B cell (primary cell): ENCODE measurements at regions not wholly inside any gene's neighbourhood (a gene's known extent, or its start where the extent isn't known, plus 50 kb on each side); places are given as distances from the start of the nearest gene placed in this dataset.

ENCODE experiments used
- ATAC-seq: fragments of 200-7000 bp; cut with Tn5 transposase; one replicate; pipeline ENCODE4 v1.10.0; 2021; ENCODE audit warnings: low read depth, mild to moderate bottlenecking, moderate number of reproducible peaks, moderate library complexity
- CTCF ChIA-PET: fragments of 350-600 bp; sonication (Branson Sonifier 250); formaldehyde crosslinking; loops from one replicate; lab custom pipeline; 2021; ENCODE audit warnings: antibody characterized with exemption, inconsistent platforms; lab: Charles Lee
- POLR2A ChIA-PET: fragments of 350-600 bp; sonication (Branson Sonifier 250); formaldehyde crosslinking; loops from one replicate; lab custom pipeline; 2021; ENCODE audit warnings: antibody characterized with exemption; lab: Charles Lee
- DNase-seq: peaks from one replicate; pipeline ENCODE4 v3.0.0; 2013
- H2AFZ ChIP-seq: 2 replicates; pipeline ENCODE4 v1.6.1; 2012; ENCODE audit warnings: mild to moderate bottlenecking, low read depth, low read length; ENCODE audit not compliant: insufficient read depth, poor library complexity, severe bottlenecking
- H3K27ac ChIP-seq, 2 donors: 1 replicate in 1 of 2; 2 replicates in 1 of 2; pipeline ENCODE4 v1.5.1; 2012 to 2013; ENCODE audit warnings: low read length in 2 of 2, mild to moderate bottlenecking in 2 of 2, moderate library complexity in 1 of 2
- H3K27me3 ChIP-seq, 4 experiments: fragments of 200-600 bp in 1 of 4; sonication (generic) in 1 of 4; replicated peaks in 1 of 4; 1 replicate in 2 of 4; 2 replicates in 2 of 4; pipeline versions ENCODE4 v1.6.1 to v1.7.0; 2013 to 2016; ENCODE audit warnings: low read length in 3 of 4, mild to moderate bottlenecking in 2 of 4, mixed read lengths in 1 of 4, moderate library complexity in 1 of 4; ENCODE audit not compliant: insufficient read depth in 4 of 4, control insufficient read depth in 3 of 4; ENCODE audit errors: control extremely low read depth in 1 of 4
- H3K36me3 ChIP-seq, 2 experiments: replicated peaks in 1 of 2; 1 replicate in 1 of 2; 2 replicates in 1 of 2; pipeline versions ENCODE4 v1.6.1 to v1.7.1; 2013; ENCODE audit warnings: low read length in 1 of 2; ENCODE audit not compliant: insufficient read depth in 2 of 2, control insufficient read depth in 1 of 2; ENCODE audit errors: control extremely low read depth in 1 of 2, extremely low read depth in 1 of 2
- H3K4me1 ChIP-seq, 2 donors: fragments of 200-600 bp in 1 of 2; sonication (generic) in 1 of 2; 1 replicate in 1 of 2; 2 replicates in 1 of 2; pipeline versions ENCODE4 v1.5.1 to v1.6.1; 2013 to 2017; ENCODE audit warnings: low read length in 2 of 2; ENCODE audit not compliant: control insufficient read depth in 2 of 2, insufficient read depth in 2 of 2
- H3K4me2 ChIP-seq: replicated peaks from 2 replicates; pipeline ENCODE3; 2012; ENCODE audit warnings: mild to moderate bottlenecking, low read depth, low read length; ENCODE audit not compliant: poor library complexity, severe bottlenecking
- H3K4me3 ChIP-seq, 5 experiments: fragments of 200-600 bp in 1 of 5; sonication (generic) in 1 of 5; 1 replicate in 3 of 5; 2 replicates in 2 of 5; pipeline versions ENCODE4 v1.5.1 to v1.7.0; 2011 to 2016; ENCODE audit warnings: low read length in 4 of 5, mild to moderate bottlenecking in 4 of 5, low read depth in 2 of 5, control low read depth in 1 of 5, moderate library complexity in 1 of 5; ENCODE audit not compliant: insufficient read depth in 1 of 5; ENCODE audit errors: control extremely low read depth in 1 of 5, extremely low read depth in 1 of 5
- H3K79me2 ChIP-seq: fragments of 200-600 bp; sonication (generic); one replicate; pipeline ENCODE4 v1.6.0; 2016; ENCODE audit warnings: low read length; ENCODE audit not compliant: control insufficient read depth, insufficient read depth
- H3K9ac ChIP-seq: fragments of 200-600 bp; sonication (generic); 2 replicates; pipeline ENCODE4 v1.6.1; 2017; ENCODE audit warnings: mild to moderate bottlenecking, low read length, moderate library complexity
- H3K9me3 ChIP-seq, 3 donors: one replicate each; pipeline versions ENCODE4 v1.6.1 to v1.7.1; 2013; ENCODE audit warnings: low read length in 2 of 3; ENCODE audit not compliant: control insufficient read depth in 2 of 3, insufficient read depth in 1 of 3; ENCODE audit errors: control extremely low read depth in 1 of 3
- H4K20me1 ChIP-seq: 2 replicates; pipeline ENCODE4 v1.6.0; 2012; ENCODE audit warnings: mild to moderate bottlenecking, low read length; ENCODE audit not compliant: insufficient read depth, control insufficient read depth, poor library complexity, severe bottlenecking
- H3K27ac Mint-ChIP-seq: one replicate; pipeline ENCODE4 v1.8.0; 2021; ENCODE audit warnings: mixed read lengths
- H3K27me3 Mint-ChIP-seq: one replicate; pipeline ENCODE4 v1.8.0; 2021; ENCODE audit warnings: mixed read lengths
- H3K4me1 Mint-ChIP-seq: one replicate; pipeline ENCODE4 v1.8.0; 2021; ENCODE audit warnings: mixed read lengths
- H3K4me3 Mint-ChIP-seq: one replicate; pipeline ENCODE4 v1.8.0; 2021; ENCODE audit warnings: mixed read lengths
- H3K9me3 Mint-ChIP-seq: one replicate; pipeline ENCODE4 v1.8.0; 2022; ENCODE audit warnings: mixed read lengths; ENCODE audit not compliant: insufficient read depth
- EZH2 ChIP-seq: IDR thresholded peaks from 2 replicates; pipeline ENCODE4 v1.6.1; 2012; ENCODE audit warnings: borderline replicate concordance, low read depth, mild to moderate bottlenecking, moderate library complexity, low read length; ENCODE audit not compliant: insufficient read depth, poor library complexity, severe bottlenecking
- WGBS: methylation state at CpG from one replicate; pipeline ENCODE4 v1.1.5; 2013; ENCODE audit warnings: missing lambda C conversion rate; ENCODE audit not compliant: insufficient coverage; 5-methylcytosine and 5-hydroxymethylcytosine counted together
- intact Hi-C: fragments of 100-400 bp; cut with micrococcal nuclease; formaldehyde crosslinking; loops from one replicate; pipeline ENCODE4 v1.10.0; 2022
- TF ChIP-seq, protein P1 (sequence below): fragments of 200-600 bp; IDR thresholded peaks from one replicate; pipeline ENCODE4 v1.8.0; 2022; ENCODE audit warnings: antibody characterized with exemption, mild to moderate bottlenecking

GRCh38 chr3:78048698-78049097 is 1008.8 kb downstream of the ROBO2 start:
- H3K4me3 ChIP-seq: no peak overlapping the region
- H2AFZ ChIP-seq: no peak overlapping the region
- no CpG with 5 or more reads among the region's 3 CpGs for WGBS
- H3K4me1 Mint-ChIP-seq: no peaks in the 10 kb centered on the region
- H3K27me3 Mint-ChIP-seq: no peaks in the 10 kb centered on the region
- intact Hi-C loops: no loop called here
- no peaks in the 10 kb centered on the region for H3K4me1 ChIP-seq
- no peak overlapping the region for H3K27ac ChIP-seq
- H4K20me1 ChIP-seq: no peaks in the 10 kb centered on the region
- H3K27ac Mint-ChIP-seq: no peak overlapping the region
- H3K9me3 Mint-ChIP-seq: peaks cover 2% of the 10 kb centered on the region
- ChIA-PET POLR2A (no interaction called here), CTCF (no interaction called here)
- H3K9me3 ChIP-seq: no peaks in the 10 kb centered on the region
- no peak overlapping the region for H3K4me2 ChIP-seq
- H3K27me3 ChIP-seq: no peaks in the 10 kb centered on the region
- H3K9ac ChIP-seq: no peak overlapping the region
- no peaks in the 10 kb centered on the region for H3K79me2 ChIP-seq
- no peak for DNase-seq
- H3K36me3 ChIP-seq: no peaks in the 10 kb centered on the region
- TF ChIP-seq, protein P1, sequence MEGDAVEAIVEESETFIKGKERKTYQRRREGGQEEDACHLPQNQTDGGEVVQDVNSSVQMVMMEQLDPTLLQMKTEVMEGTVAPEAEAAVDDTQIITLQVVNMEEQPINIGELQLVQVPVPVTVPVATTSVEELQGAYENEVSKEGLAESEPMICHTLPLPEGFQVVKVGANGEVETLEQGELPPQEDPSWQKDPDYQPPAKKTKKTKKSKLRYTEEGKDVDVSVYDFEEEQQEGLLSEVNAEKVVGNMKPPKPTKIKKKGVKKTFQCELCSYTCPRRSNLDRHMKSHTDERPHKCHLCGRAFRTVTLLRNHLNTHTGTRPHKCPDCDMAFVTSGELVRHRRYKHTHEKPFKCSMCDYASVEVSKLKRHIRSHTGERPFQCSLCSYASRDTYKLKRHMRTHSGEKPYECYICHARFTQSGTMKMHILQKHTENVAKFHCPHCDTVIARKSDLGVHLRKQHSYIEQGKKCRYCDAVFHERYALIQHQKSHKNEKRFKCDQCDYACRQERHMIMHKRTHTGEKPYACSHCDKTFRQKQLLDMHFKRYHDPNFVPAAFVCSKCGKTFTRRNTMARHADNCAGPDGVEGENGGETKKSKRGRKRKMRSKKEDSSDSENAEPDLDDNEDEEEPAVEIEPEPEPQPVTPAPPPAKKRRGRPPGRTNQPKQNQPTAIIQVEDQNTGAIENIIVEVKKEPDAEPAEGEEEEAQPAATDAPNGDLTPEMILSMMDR: no peak
- TF ChIP-seq EZH2: no peak
- ATAC-seq: no peak
- H3K4me3 Mint-ChIP-seq: no peak overlapping the region

GRCh38 chr3:78049521-78049920 is 1009.6 kb downstream of the ROBO2 start:
- Mint-ChIP-seq H3K27ac (no peak overlapping the region), H3K9me3 (peaks cover 2% of the 10 kb centered on the region), H3K27me3 (no peaks in the 10 kb centered on the region), H3K4me1 (no peaks in the 10 kb centered on the region), H3K4me3 (no peak overlapping the region)
- ChIA-PET POLR2A (no interaction called here), CTCF (no interaction called here)
- DNase-seq: no peak
- no peaks in the 10 kb centered on the region for H4K20me1 ChIP-seq
- ATAC-seq: no peak
- no peaks in the 10 kb centered on the region for H3K79me2 ChIP-seq
- no peak overlapping the region for H3K4me3 ChIP-seq
- no peak overlapping the region for H3K27ac ChIP-seq
- H3K4me1 ChIP-seq: no peaks in the 10 kb centered on the region
- no peak overlapping the region for H2AFZ ChIP-seq
- H3K9ac ChIP-seq: no peak overlapping the region
- intact Hi-C loops: no loop called here
- H3K4me2 ChIP-seq: no peak overlapping the region
- no peaks in the 10 kb centered on the region for H3K36me3 ChIP-seq
- H3K27me3 ChIP-seq: no peaks in the 10 kb centered on the region
- 80% methylated on average over 4 of the region's 4 CpGs for WGBS
- TF ChIP-seq, protein P1: no peak
- TF ChIP-seq EZH2: no peak
- H3K9me3 ChIP-seq: no peaks in the 10 kb centered on the region
